OCI-LY1 (cell line): ENCODE measurements at regions not wholly inside any gene's neighbourhood (a gene's known extent, or its start where the extent isn't known, plus 50 kb on each side); places are given as distances from the start of the nearest gene placed in this dataset.

ENCODE experiments used
- EZH2 ChIP-seq: fragments of 200-600 bp; sonication (generic), shearing (Covaris generic); IDR thresholded peaks from 2 replicates; pipeline ENCODE4 v1.8.0; 2017; ENCODE audit warnings: borderline replicate concordance, mixed run types, mild to moderate bottlenecking, antibody characterized with exemption, low read length, moderate library complexity, mixed read lengths
- TF ChIP-seq, protein P1 (sequence below): fragments of 200-600 bp; sonication (generic), shearing (Covaris generic); IDR thresholded peaks from 2 replicates; pipeline ENCODE4 v1.5.1; 2017; ENCODE audit warnings: mild to moderate bottlenecking, antibody characterized with exemption, low read length, moderate library complexity, mixed read lengths

DNA sequence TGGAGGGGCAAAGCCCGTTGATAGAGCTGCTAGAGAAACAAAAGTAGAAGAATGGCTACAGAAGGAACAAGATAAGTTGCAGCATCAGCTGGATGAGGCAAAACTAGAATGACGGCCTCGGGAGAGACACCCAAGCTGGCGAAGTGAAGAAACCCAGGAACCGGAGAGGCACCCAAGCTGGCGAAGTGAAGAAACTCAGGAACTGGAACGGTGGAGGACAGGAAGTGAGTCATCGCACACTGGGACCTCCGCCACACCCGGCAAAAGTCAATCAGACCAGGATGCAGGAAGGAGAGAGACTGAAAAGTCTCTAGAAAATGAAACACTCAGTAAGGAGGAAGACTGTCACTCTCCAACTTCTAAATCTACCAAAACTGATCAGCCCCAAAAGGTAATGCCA lies 133.0 kb upstream of the NEBL start:
- TF ChIP-seq, protein P1, sequence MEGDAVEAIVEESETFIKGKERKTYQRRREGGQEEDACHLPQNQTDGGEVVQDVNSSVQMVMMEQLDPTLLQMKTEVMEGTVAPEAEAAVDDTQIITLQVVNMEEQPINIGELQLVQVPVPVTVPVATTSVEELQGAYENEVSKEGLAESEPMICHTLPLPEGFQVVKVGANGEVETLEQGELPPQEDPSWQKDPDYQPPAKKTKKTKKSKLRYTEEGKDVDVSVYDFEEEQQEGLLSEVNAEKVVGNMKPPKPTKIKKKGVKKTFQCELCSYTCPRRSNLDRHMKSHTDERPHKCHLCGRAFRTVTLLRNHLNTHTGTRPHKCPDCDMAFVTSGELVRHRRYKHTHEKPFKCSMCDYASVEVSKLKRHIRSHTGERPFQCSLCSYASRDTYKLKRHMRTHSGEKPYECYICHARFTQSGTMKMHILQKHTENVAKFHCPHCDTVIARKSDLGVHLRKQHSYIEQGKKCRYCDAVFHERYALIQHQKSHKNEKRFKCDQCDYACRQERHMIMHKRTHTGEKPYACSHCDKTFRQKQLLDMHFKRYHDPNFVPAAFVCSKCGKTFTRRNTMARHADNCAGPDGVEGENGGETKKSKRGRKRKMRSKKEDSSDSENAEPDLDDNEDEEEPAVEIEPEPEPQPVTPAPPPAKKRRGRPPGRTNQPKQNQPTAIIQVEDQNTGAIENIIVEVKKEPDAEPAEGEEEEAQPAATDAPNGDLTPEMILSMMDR, result no peak
- TF ChIP-seq EZH2, result no peak
